PC-3 (cell line): ENCODE measurements at regions not wholly inside any gene's neighbourhood (a gene's known extent, or its start where the extent isn't known, plus 50 kb on each side); places are given as distances from the start of the nearest gene placed in this dataset.

ENCODE experiments used
- CTCF ChIP-seq: fragments of 300-600 bp; sonication (generic); conservative IDR thresholded peaks from 2 replicates; pipeline ENCODE4 v1.5.1; 2017; ENCODE audit warnings: antibody characterized with exemption, low read depth, mild to moderate bottlenecking, low read length
- EZH2 ChIP-seq: fragments of 300-600 bp; sonication (generic); IDR thresholded peaks from one replicate; pipeline ENCODE4 v1.6.1; 2017; ENCODE audit warnings: antibody characterized with exemption, mild to moderate bottlenecking, low read length; ENCODE audit not compliant: unreplicated experiment

GRCh38 chr20:23190557-23190956, 104.4 kb upstream of the CD93 start:
- TF ChIP-seq EZH2: no peak
- TF ChIP-seq CTCF: no peak
